ENCODE measurements at regions not wholly inside any gene's neighbourhood (a gene's known extent, or its start where the extent isn't known, plus 50 kb on each side); places are given as distances from the start of the nearest gene placed in this dataset.

GRCh38 chr1:244349581-244350001, 102.1 kb downstream of the ADSS2 start:
- FAIRE-seq = no peak

GRCh38 chr1:244350027-244350426, 101.7 kb downstream of the ADSS2 start:
- FAIRE-seq (no peak), DNase-seq (ENCODE audit: insufficient read length) (no peak)
- TF ChIP-seq POLR2AphosphoS5 (IDR thresholded peaks at IDR 0.05; ENCODE audit: low read depth, low read length) (no peak), POLR2A (IDR thresholded peaks at IDR 0.05; ENCODE audit: low read depth, low read length) (no peak), TAF1 (IDR thresholded peaks at IDR 0.05; ENCODE audit: borderline replicate concordance, low read depth, low read length) (no peak)

More at GRCh38 chr1:244349581-244350001, 102.1 kb downstream of the ADSS2 start:
- DNase-seq (ENCODE audit: insufficient read length) = no peak
- no peak for TF ChIP-seq POLR2AphosphoS5 (IDR thresholded peaks at IDR 0.05; ENCODE audit: low read depth, low read length)
- no peak for TF ChIP-seq POLR2A (IDR thresholded peaks at IDR 0.05; ENCODE audit: low read depth, low read length)
- no peak for TF ChIP-seq TAF1 (IDR thresholded peaks at IDR 0.05; ENCODE audit: borderline replicate concordance, low read depth, low read length)

GRCh38 chr1:244352156-244352830, 99.4 kb downstream of the ADSS2 start:
- TF ChIP-seq POLR2A (IDR thresholded peaks at IDR 0.05; ENCODE audit: low read depth, low read length) (no peak), TAF1 (IDR thresholded peaks at IDR 0.05; ENCODE audit: borderline replicate concordance, low read depth, low read length) (no peak), POLR2AphosphoS5 (IDR thresholded peaks at IDR 0.05; ENCODE audit: low read depth, low read length) (no peak)
- no peak for DNase-seq (ENCODE audit: insufficient read length)
- FAIRE-seq = no peak

GRCh38 chr1:244353551-244354091, 98.1 kb downstream of the ADSS2 start:
- TF ChIP-seq POLR2AphosphoS5 (IDR thresholded peaks at IDR 0.05; ENCODE audit: low read depth, low read length) (no peak), TAF1 (IDR thresholded peaks at IDR 0.05; ENCODE audit: borderline replicate concordance, low read depth, low read length) (no peak), POLR2A (IDR thresholded peaks at IDR 0.05; ENCODE audit: low read depth, low read length) (no peak)
- FAIRE-seq (no peak), DNase-seq (ENCODE audit: insufficient read length) (no peak)

GRCh38 chr1:244354810-244355278, 96.9 kb downstream of the ADSS2 start:
- FAIRE-seq = no peak
- TF ChIP-seq TAF1 (IDR thresholded peaks at IDR 0.05; ENCODE audit: borderline replicate concordance, low read depth, low read length) = no peak
- no peak for TF ChIP-seq POLR2AphosphoS5 (IDR thresholded peaks at IDR 0.05; ENCODE audit: low read depth, low read length)
- no peak for TF ChIP-seq POLR2A (IDR thresholded peaks at IDR 0.05; ENCODE audit: low read depth, low read length)
- DNase-seq (ENCODE audit: insufficient read length) = no peak

GRCh38 chr1:244356376-244356775, 95.3 kb downstream of the ADSS2 start:
- FAIRE-seq (no peak), DNase-seq (ENCODE audit: insufficient read length) (no peak)
- TF ChIP-seq TAF1 (IDR thresholded peaks at IDR 0.05; ENCODE audit: borderline replicate concordance, low read depth, low read length) (no peak), POLR2A (IDR thresholded peaks at IDR 0.05; ENCODE audit: low read depth, low read length) (no peak), POLR2AphosphoS5 (IDR thresholded peaks at IDR 0.05; ENCODE audit: low read depth, low read length) (no peak)
